ENCODE measurements at regions not wholly inside any gene's neighbourhood (a gene's known extent, or its start where the extent isn't known, plus 50 kb on each side); places are given as distances from the start of the nearest gene placed in this dataset.
A peak's percentile ranks its signal among the peaks of the same experiment; 100 is the strongest.

DNA sequence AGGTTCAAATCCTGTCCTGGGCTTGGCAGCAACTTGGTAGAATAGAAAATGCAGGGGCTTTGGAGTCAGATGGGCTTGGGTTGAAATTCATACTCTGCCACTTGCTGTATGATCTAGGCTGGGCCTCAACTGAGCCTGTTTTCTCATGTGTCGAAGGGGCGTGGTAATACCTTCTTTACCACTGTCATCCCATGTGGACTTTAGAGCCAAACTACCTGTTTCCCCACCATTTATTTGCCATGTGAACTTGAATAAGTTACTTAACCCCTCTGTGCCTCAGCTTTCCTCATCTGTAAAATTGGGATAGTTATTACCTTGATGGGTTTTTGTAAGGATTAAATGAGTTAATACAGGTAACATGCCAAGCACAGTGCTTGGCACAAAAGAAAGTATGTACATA is 106.0 kb downstream of the COPRS start:
- Mint-ChIP-seq H3K27me3 (ENCODE audit: low read depth) (no peaks in the 10 kb centered on the region), H3K4me1 (no peaks in the 10 kb centered on the region), H3K4me3 (no peak overlapping the region), H3K36me3 (ENCODE audit: low read depth) (no peaks in the 10 kb centered on the region), H3K9me3 (no peaks in the 10 kb centered on the region), H3K27ac (ENCODE audit: unreplicated experiment) (no peak overlapping the region)
- no peak for DNase-seq (ENCODE audit: low read depth, low spot score)
- TF ChIP-seq, protein P1, sequence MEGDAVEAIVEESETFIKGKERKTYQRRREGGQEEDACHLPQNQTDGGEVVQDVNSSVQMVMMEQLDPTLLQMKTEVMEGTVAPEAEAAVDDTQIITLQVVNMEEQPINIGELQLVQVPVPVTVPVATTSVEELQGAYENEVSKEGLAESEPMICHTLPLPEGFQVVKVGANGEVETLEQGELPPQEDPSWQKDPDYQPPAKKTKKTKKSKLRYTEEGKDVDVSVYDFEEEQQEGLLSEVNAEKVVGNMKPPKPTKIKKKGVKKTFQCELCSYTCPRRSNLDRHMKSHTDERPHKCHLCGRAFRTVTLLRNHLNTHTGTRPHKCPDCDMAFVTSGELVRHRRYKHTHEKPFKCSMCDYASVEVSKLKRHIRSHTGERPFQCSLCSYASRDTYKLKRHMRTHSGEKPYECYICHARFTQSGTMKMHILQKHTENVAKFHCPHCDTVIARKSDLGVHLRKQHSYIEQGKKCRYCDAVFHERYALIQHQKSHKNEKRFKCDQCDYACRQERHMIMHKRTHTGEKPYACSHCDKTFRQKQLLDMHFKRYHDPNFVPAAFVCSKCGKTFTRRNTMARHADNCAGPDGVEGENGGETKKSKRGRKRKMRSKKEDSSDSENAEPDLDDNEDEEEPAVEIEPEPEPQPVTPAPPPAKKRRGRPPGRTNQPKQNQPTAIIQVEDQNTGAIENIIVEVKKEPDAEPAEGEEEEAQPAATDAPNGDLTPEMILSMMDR (conservative IDR thresholded peaks at IDR 0.05): no peak

- DNase-seq (ENCODE audit: low read depth, low spot score): no peak
- H3K4me3 Mint-ChIP-seq: no peak overlapping the region
- peaks cover 3% of the 10 kb centered on the region for H3K4me1 Mint-ChIP-seq
- H3K9me3 Mint-ChIP-seq: no peaks in the 10 kb centered on the region
- H3K27ac Mint-ChIP-seq (ENCODE audit: unreplicated experiment): no peak overlapping the region
- H3K27me3 Mint-ChIP-seq (ENCODE audit: low read depth): no peaks in the 10 kb centered on the region
- H3K36me3 Mint-ChIP-seq (ENCODE audit: low read depth): no peaks in the 10 kb centered on the region
- TF ChIP-seq, protein P1 (conservative IDR thresholded peaks at IDR 0.05): no peak
Observed at GRCh38 chr17:31752584-31752983, 106.5 kb downstream of the COPRS start.

DNA sequence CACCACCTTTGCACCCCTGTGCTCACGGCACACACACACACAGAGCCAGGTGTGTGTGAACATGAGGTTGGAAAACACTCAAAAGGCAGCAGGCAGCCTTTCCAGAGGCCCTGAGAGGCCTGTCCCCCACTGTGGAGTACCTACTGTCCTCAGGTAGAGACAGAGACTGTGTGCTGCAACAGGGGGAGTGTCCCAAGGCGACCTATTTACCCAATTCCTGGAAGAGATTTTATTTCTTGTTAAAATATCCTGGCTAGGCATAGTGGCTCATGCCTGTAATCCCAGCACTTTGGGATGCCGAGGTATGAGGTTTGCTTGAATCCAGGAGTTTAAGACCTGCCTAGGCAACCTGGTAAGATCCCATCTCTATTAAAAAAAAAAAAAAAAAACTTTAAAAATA is 108.5 kb downstream of the COPRS start:
- H3K27ac Mint-ChIP-seq (ENCODE audit: unreplicated experiment): peak overlapping the region; percentile 12
- no peak for DNase-seq (ENCODE audit: low read depth, low spot score)
- TF ChIP-seq, protein P1 (conservative IDR thresholded peaks at IDR 0.05): no peak
- H3K27me3 Mint-ChIP-seq (ENCODE audit: low read depth): no peaks in the 10 kb centered on the region
- H3K4me3 Mint-ChIP-seq: no peak overlapping the region
- no peaks in the 10 kb centered on the region for H3K36me3 Mint-ChIP-seq (ENCODE audit: low read depth)
- H3K4me1 Mint-ChIP-seq: peaks cover 16% of the 10 kb centered on the region
- no peaks in the 10 kb centered on the region for H3K9me3 Mint-ChIP-seq

- TF ChIP-seq, protein P1 (conservative IDR thresholded peaks at IDR 0.05): no peak
- H3K27ac Mint-ChIP-seq (ENCODE audit: unreplicated experiment): no peak overlapping the region
- no peaks in the 10 kb centered on the region for H3K9me3 Mint-ChIP-seq
Observed at GRCh38 chr17:31748881-31749280, 110.2 kb downstream of the COPRS start.

DNA sequence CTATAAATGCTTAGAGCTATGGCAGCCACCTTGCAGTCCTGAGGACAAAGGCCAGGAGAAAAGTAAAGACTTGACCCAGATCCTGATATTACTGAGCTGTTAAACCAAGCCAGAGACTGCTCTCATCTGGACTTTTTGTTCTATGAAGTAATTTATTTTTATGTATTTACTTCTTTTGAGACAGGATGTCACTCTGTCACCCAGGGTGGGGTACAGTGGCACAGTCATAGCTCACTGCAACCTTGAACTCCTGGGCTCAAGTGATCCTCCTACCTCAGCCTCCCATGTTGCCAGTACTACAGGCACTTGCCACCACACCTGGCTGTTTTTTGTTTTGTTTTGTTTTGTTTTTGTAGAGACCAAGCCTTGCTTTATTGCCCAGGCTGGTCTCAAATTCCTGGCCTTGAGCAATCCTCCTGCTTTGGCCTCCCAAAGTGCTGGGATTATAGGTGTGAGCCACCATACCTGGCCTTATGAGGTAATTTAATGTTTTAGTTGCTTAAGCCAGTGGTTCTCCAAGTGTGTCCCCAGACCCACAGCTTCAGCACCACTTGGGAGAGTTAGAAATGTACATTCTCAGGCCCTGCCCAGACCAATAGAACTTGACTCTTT is 112.1 kb downstream of the COPRS start:
- Mint-ChIP-seq H3K9me3 (no peaks in the 10 kb centered on the region), H3K27me3 (ENCODE audit: low read depth) (no peaks in the 10 kb centered on the region), H3K27ac (ENCODE audit: unreplicated experiment) (no peak overlapping the region), H3K36me3 (ENCODE audit: low read depth) (no peaks in the 10 kb centered on the region), H3K4me1 (peaks cover 32% of the 10 kb centered on the region), H3K4me3 (no peak overlapping the region)
- no peak for DNase-seq (ENCODE audit: low read depth, low spot score)
- TF ChIP-seq, protein P1 (conservative IDR thresholded peaks at IDR 0.05): no peak

More at GRCh38 chr17:31748881-31749280, 110.2 kb downstream of the COPRS start:
- no peak overlapping the region for H3K4me3 Mint-ChIP-seq
- H3K4me1 Mint-ChIP-seq: peaks cover 24% of the 10 kb centered on the region
- H3K36me3 Mint-ChIP-seq (ENCODE audit: low read depth): no peaks in the 10 kb centered on the region
- no peak for DNase-seq (ENCODE audit: low read depth, low spot score)
- H3K27me3 Mint-ChIP-seq (ENCODE audit: low read depth): no peaks in the 10 kb centered on the region
